RWPE2 (cell line): ENCODE measurements at regions not wholly inside any gene's neighbourhood (a gene's known extent, or its start where the extent isn't known, plus 50 kb on each side); places are given as distances from the start of the nearest gene placed in this dataset.

Experiments
- ATAC-seq: fragments of 200-7000 bp; cut with Tn5 transposase; 3 replicates; pipeline ENCODE4 v1.9.1; 2021; ENCODE audit warnings: low read depth
- DNase-seq: peaks from one replicate; pipeline ENCODE4 v3.0.0-alpha.2; 2020; ENCODE audit warnings: low spot score
- H3K27ac ChIP-seq: fragments of 450-650 bp; 2 replicates; pipeline ENCODE4 v1.5.1; 2017; ENCODE audit warnings: mild to moderate bottlenecking; ENCODE audit not compliant: poor library complexity, severe bottlenecking
- H3K27me3 ChIP-seq: fragments of 250-450 bp; sonication (Bioruptor Pico); 2 replicates; pipeline ENCODE4 v1.5.1; 2021; ENCODE audit warnings: mild to moderate bottlenecking, moderate library complexity; ENCODE audit not compliant: insufficient read depth, poor library complexity, severe bottlenecking
- H3K36me3 ChIP-seq: fragments of 250-450 bp; sonication (Bioruptor Pico); 2 replicates; pipeline ENCODE4 v1.5.1; 2020; ENCODE audit warnings: low read depth, mild to moderate bottlenecking, moderate library complexity
- H3K4me1 ChIP-seq: fragments of 250-450 bp; sonication (Bioruptor Pico); 2 replicates; pipeline ENCODE4 v1.5.1; 2021; ENCODE audit warnings: mild to moderate bottlenecking, moderate library complexity; ENCODE audit not compliant: insufficient read depth, poor library complexity, severe bottlenecking
- H3K4me3 ChIP-seq: fragments of 250-450 bp; sonication (Bioruptor Pico); 2 replicates; pipeline ENCODE4 v1.5.1; 2021; ENCODE audit warnings: mild to moderate bottlenecking, moderate library complexity; ENCODE audit not compliant: severe bottlenecking
- H3K9me3 ChIP-seq: fragments of 250-450 bp; sonication (Bioruptor Pico); 2 replicates; pipeline ENCODE4 v1.5.1; 2021; ENCODE audit warnings: mild to moderate bottlenecking, moderate library complexity; ENCODE audit not compliant: severe bottlenecking
- TF ChIP-seq, protein P1 (sequence below): fragments of 450-650 bp; IDR thresholded peaks from one replicate; pipeline ENCODE4 v1.5.1; 2017; ENCODE audit warnings: mild to moderate bottlenecking, moderate library complexity; ENCODE audit not compliant: poor library complexity, severe bottlenecking

DNA sequence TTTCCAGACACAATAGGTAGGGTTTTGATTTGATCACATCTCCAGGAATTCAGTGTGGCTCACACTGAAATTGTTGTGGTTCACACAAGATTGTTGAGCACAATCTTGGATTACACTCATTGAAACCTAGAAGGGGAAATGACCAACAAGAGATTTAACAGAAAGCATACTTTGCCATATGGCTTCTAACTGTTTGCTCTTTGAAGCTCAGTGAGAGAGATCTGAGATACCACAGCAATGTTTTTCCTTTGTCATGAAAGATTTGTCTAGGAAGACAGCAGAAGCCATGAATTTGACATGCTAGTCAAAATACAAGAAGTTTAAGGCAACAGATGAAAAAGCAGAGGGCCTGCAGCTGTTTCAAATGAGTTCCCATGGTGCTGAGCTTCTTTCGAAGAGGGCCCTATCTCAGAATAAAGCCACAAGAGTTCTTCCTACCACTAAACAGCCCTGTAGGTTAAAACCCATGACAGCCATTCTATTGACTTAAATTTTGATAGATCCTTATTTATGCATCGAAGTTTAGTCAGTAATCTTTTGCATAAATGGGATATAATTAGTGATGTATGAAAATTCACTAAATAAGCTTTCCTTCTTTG lies 650.4 kb downstream of the LTN1 start:
- Histone ChIP-seq H3K4me3 (no peak overlapping the region), H3K9me3 (no peaks in the 10 kb centered on the region), H3K27ac (no peak overlapping the region), H3K27me3 (no peaks in the 10 kb centered on the region), H3K36me3 (no peaks in the 10 kb centered on the region), H3K4me1 (no peaks in the 10 kb centered on the region)
- TF ChIP-seq, protein P1, sequence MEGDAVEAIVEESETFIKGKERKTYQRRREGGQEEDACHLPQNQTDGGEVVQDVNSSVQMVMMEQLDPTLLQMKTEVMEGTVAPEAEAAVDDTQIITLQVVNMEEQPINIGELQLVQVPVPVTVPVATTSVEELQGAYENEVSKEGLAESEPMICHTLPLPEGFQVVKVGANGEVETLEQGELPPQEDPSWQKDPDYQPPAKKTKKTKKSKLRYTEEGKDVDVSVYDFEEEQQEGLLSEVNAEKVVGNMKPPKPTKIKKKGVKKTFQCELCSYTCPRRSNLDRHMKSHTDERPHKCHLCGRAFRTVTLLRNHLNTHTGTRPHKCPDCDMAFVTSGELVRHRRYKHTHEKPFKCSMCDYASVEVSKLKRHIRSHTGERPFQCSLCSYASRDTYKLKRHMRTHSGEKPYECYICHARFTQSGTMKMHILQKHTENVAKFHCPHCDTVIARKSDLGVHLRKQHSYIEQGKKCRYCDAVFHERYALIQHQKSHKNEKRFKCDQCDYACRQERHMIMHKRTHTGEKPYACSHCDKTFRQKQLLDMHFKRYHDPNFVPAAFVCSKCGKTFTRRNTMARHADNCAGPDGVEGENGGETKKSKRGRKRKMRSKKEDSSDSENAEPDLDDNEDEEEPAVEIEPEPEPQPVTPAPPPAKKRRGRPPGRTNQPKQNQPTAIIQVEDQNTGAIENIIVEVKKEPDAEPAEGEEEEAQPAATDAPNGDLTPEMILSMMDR = no peak
- ATAC-seq = no peak
- DNase-seq = no peak

DNA sequence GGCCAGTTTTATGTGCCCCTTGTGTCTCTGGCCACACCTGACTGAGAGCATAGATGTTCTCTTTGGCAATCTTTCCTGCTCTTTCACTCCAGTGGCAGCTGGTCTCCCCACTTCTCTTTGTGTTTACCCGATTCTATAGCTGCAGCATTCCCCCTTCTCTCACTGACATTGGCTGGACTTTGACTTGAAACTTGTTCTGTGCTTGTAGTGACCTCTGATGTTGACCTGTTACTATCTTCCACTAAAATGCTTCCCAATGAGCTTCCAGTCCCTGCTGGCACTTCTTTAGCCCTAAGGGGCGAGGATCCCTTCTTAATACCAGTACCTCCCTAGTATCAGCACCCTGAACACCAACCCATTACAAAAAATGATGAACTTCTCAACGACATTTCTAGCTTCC lies 653.3 kb downstream of the LTN1 start:
- TF ChIP-seq, protein P1 = no peak
- no peak overlapping the region for H3K4me3 ChIP-seq
- H3K27ac ChIP-seq = no peak overlapping the region
- no peaks in the 10 kb centered on the region for H3K9me3 ChIP-seq
- no peaks in the 10 kb centered on the region for H3K36me3 ChIP-seq
- ATAC-seq (no peak), DNase-seq (no peak)
- H3K4me1 ChIP-seq = no peaks in the 10 kb centered on the region
- H3K27me3 ChIP-seq = no peaks in the 10 kb centered on the region

DNA sequence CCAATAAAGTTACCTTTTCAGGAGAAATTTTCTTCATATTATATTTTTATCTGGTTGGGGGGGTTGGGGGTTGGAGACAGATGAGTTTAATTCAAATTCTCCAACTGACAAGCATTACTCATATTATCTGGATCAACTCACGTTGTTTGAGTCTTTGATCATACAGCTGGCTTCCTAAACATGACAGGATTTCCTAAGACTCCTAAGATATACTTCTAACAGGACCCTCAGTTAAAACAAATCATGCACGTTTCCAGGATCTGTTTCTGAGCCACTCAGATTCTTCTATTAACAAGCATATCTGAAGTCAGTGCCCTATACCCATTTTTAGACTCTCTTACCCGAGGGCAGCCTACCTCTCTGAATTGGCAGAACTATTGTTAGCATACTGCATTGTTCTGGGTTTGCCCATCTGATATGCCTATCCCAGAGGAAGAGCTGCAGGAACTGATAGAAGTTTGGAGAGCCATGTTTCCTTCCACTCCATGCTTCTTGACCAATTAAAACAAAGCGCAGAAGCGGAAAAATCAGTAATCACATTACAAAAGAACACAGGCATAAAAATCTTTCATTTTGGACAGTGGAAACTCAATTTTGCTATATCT lies 653.9 kb downstream of the LTN1 start:
- Histone ChIP-seq H3K9me3 (no peaks in the 10 kb centered on the region), H3K27me3 (no peaks in the 10 kb centered on the region), H3K4me3 (no peak overlapping the region), H3K27ac (no peak overlapping the region), H3K4me1 (no peaks in the 10 kb centered on the region), H3K36me3 (no peaks in the 10 kb centered on the region)
- TF ChIP-seq, protein P1 = no peak
- ATAC-seq (no peak), DNase-seq (no peak)

DNA sequence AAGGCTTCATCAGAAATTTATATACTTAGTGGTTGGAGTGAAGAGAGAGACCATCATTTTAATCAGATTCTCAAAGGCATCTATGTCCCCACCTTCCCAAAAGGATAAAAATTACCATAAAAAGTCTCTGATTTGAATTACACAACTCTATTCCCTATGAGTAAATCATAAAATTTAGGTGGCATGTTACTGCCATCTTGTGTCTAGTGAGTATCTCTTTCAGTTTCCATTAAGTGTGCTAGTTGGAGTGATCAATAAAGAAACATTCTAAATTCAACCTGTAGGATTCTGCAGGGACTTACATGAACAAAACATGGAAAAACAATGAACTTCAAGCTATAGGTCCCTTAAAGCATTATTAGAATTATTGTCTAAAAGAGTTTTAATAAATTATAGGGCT lies 655.4 kb downstream of the LTN1 start:
- Histone ChIP-seq H3K27me3 (no peaks in the 10 kb centered on the region), H3K36me3 (no peaks in the 10 kb centered on the region), H3K4me3 (no peak overlapping the region), H3K9me3 (no peaks in the 10 kb centered on the region), H3K27ac (no peak overlapping the region), H3K4me1 (no peaks in the 10 kb centered on the region)
- TF ChIP-seq, protein P1 = peak; percentile 53
- ATAC-seq (peak; percentile 41; the same call in 1 of the 3 replicates), DNase-seq (no peak)

GRCh38 chr21:28336314-28336713 lies 656.4 kb downstream of the LTN1 start:
- Histone ChIP-seq H3K4me1 (no peaks in the 10 kb centered on the region), H3K36me3 (no peaks in the 10 kb centered on the region), H3K4me3 (no peak overlapping the region), H3K27me3 (no peaks in the 10 kb centered on the region), H3K9me3 (no peaks in the 10 kb centered on the region), H3K27ac (no peak overlapping the region)
- no peak for ATAC-seq
- no peak for DNase-seq
- TF ChIP-seq, protein P1 = peak; percentile 53
